Natural killer cell (primary cell): ENCODE measurements at regions not wholly inside any gene's neighbourhood (a gene's known extent, or its start where the extent isn't known, plus 50 kb on each side); places are given as distances from the start of the nearest gene placed in this dataset.

Experiments
- ATAC-seq, 3 donors: fragments of 150-1000 bp in 2 of 3; fragments of 200-7000 bp in 1 of 3; cut with Tn5 transposase; 1 replicate in 1 of 3; 2 replicates in 2 of 3; pipeline ENCODE4 v1.10.0; 2021; ENCODE audit warnings: mild to moderate bottlenecking in 2 of 3, moderate library complexity in 2 of 3
- DNase-seq, 2 donors: peaks; one replicate each; pipeline versions ENCODE4 v3.0.0 to v3.0.0-alpha.2; 2013 to 2021; ENCODE audit warnings: mixed read lengths in 1 of 2
- H3K27ac ChIP-seq: one replicate; pipeline ENCODE4 v1.5.1; 2013; ENCODE audit warnings: mild to moderate bottlenecking, low read length
- H3K27me3 ChIP-seq: one replicate; pipeline ENCODE4 v1.6.1; 2013; ENCODE audit warnings: low read length; ENCODE audit not compliant: control insufficient read depth, insufficient read depth
- H3K36me3 ChIP-seq: one replicate; pipeline ENCODE4 v1.6.1; 2013; ENCODE audit warnings: low read length; ENCODE audit not compliant: control insufficient read depth, insufficient read depth
- H3K4me1 ChIP-seq: one replicate; pipeline ENCODE4 v1.6.1; 2013; ENCODE audit warnings: low read length; ENCODE audit not compliant: control insufficient read depth, insufficient read depth
- H3K4me3 ChIP-seq: one replicate; pipeline ENCODE4 v1.5.1; 2013; ENCODE audit warnings: low read length
- H3K9me3 ChIP-seq: one replicate; pipeline ENCODE4 v1.6.1; 2013; ENCODE audit warnings: low read length; ENCODE audit not compliant: control insufficient read depth, insufficient read depth
- H3K27ac Mint-ChIP-seq, 2 donors: one replicate each; pipeline ENCODE4 v1.8.0; 2022; ENCODE audit warnings: mild to moderate bottlenecking in 2 of 2, mixed read lengths in 2 of 2, moderate library complexity in 1 of 2
- H3K27me3 Mint-ChIP-seq, 2 donors: one replicate each; pipeline ENCODE4 v1.8.0; 2022; ENCODE audit warnings: low read depth in 2 of 2, mixed read lengths in 2 of 2
- H3K36me3 Mint-ChIP-seq: one replicate; pipeline ENCODE4 v1.8.0; 2022; ENCODE audit warnings: mixed read lengths
- H3K4me1 Mint-ChIP-seq, 2 donors: one replicate each; pipeline ENCODE4 v1.8.0; 2022; ENCODE audit warnings: mixed read lengths in 2 of 2
- H3K4me3 Mint-ChIP-seq: one replicate; pipeline ENCODE4 v1.8.0; 2022; ENCODE audit warnings: mild to moderate bottlenecking, moderate library complexity, mixed read lengths
- H3K9me3 Mint-ChIP-seq, 2 donors: one replicate each; pipeline ENCODE4 v1.8.0; 2022; ENCODE audit warnings: mixed read lengths in 2 of 2
- CTCF ChIP-seq: fragments of 200-600 bp; IDR thresholded peaks from one replicate; pipeline ENCODE4 v1.8.0; 2022; ENCODE audit warnings: antibody characterized with exemption
- WGBS: methylation state at CpG from one replicate; pipeline ENCODE4 v1.1.7; 2013; ENCODE audit warnings: missing lambda C conversion rate; ENCODE audit not compliant: insufficient coverage; 5-methylcytosine and 5-hydroxymethylcytosine counted together
- intact Hi-C: fragments of 100-400 bp; cut with micrococcal nuclease; formaldehyde crosslinking; loops from one replicate; pipeline ENCODE4 v1.14.2; 2022

GRCh38 chr21:38645282-38645681 lies 147.0 kb upstream of the ERG start:
- no peak for TF ChIP-seq CTCF
- Histone ChIP-seq H3K27ac (no peak overlapping the region), H3K36me3 (no peaks in the 10 kb centered on the region), H3K4me1 (no peaks in the 10 kb centered on the region), H3K9me3 (no peaks in the 10 kb centered on the region), H3K27me3 (no peaks in the 10 kb centered on the region), H3K4me3 (no peak overlapping the region)
- Mint-ChIP-seq H3K4me3 (no peak overlapping the region), H3K4me1 (no peaks in the 10 kb centered on the region), H3K36me3 (no peaks in the 10 kb centered on the region), H3K27ac (no peak overlapping the region), H3K9me3 (no peaks in the 10 kb centered on the region), H3K27me3 (peaks cover 14 to 20% of the 10 kb centered on the region in 2 donors)
- DNase-seq (no peak), ATAC-seq (no peak)
- 44% methylated on average over 3 of the region's 3 CpGs for WGBS
- intact Hi-C loops: no loop called here

- H3K36me3 Mint-ChIP-seq: no peaks in the 10 kb centered on the region
- Histone ChIP-seq H3K27me3 (no peaks in the 10 kb centered on the region), H3K4me1 (no peaks in the 10 kb centered on the region), H3K4me3 (no peak overlapping the region), H3K9me3 (no peaks in the 10 kb centered on the region), H3K36me3 (no peaks in the 10 kb centered on the region), H3K27ac (no peak overlapping the region)
- WGBS: 84% methylated on average over 4 of the region's 5 CpGs
- H3K27me3 Mint-ChIP-seq: peaks cover 14 to 20% of the 10 kb centered on the region in 2 donors
- intact Hi-C loops: no loop called here
- H3K4me1 Mint-ChIP-seq: no peaks in the 10 kb centered on the region
- no peaks in the 10 kb centered on the region for H3K9me3 Mint-ChIP-seq
- DNase-seq (no peak), ATAC-seq (no peak)
- H3K4me3 Mint-ChIP-seq: no peak overlapping the region
- no peak overlapping the region for H3K27ac Mint-ChIP-seq
- no peak for TF ChIP-seq CTCF
These were observed 148.0 kb upstream of the ERG start for GRCh38 chr21:38646213-38646837.

GRCh38 chr21:38649120-38649519 lies 150.8 kb upstream of the ERG start:
- Mint-ChIP-seq H3K27ac (no peak overlapping the region), H3K36me3 (no peaks in the 10 kb centered on the region), H3K27me3 (peaks cover 27% of the 10 kb centered on the region in 2 donors), H3K4me1 (no peaks in the 10 kb centered on the region), H3K9me3 (no peaks in the 10 kb centered on the region), H3K4me3 (no peak overlapping the region)
- no peak overlapping the region for H3K4me3 ChIP-seq
- no peak overlapping the region for H3K27ac ChIP-seq
- H3K27me3 ChIP-seq: no peaks in the 10 kb centered on the region
- WGBS: 90% methylated on average over 15 of the region's 15 CpGs
- no peaks in the 10 kb centered on the region for H3K36me3 ChIP-seq
- no peaks in the 10 kb centered on the region for H3K4me1 ChIP-seq
- no peak for TF ChIP-seq CTCF
- DNase-seq (no peak), ATAC-seq (no peak)
- H3K9me3 ChIP-seq: no peaks in the 10 kb centered on the region
- intact Hi-C loops: no loop called here

GRCh38 chr21:38651570-38651969 lies 153.3 kb upstream of the ERG start:
- intact Hi-C loops: no loop called here
- TF ChIP-seq CTCF: no peak

More at GRCh38 chr21:38651570-38651969, 153.3 kb upstream of the ERG start:
- H3K27me3 ChIP-seq: no peaks in the 10 kb centered on the region
- Mint-ChIP-seq H3K36me3 (no peaks in the 10 kb centered on the region), H3K27ac (no peak overlapping the region), H3K4me1 (no peaks in the 10 kb centered on the region), H3K4me3 (no peak overlapping the region), H3K9me3 (no peaks in the 10 kb centered on the region), H3K27me3 (peaks cover 26 to 38% of the 10 kb centered on the region in 2 donors)
- no peak overlapping the region for H3K27ac ChIP-seq
- ATAC-seq: peak in 1 of 3 donors; percentile 7
- no peaks in the 10 kb centered on the region for H3K9me3 ChIP-seq
- no peak for DNase-seq
- H3K36me3 ChIP-seq: no peaks in the 10 kb centered on the region
- WGBS: 92% methylated on average over 6 of the region's 6 CpGs
- H3K4me1 ChIP-seq: no peaks in the 10 kb centered on the region
- no peak overlapping the region for H3K4me3 ChIP-seq
